ENCODE measurements at regions not wholly inside any gene's neighbourhood (a gene's known extent, or its start where the extent isn't known, plus 50 kb on each side); places are given as distances from the start of the nearest gene placed in this dataset.
"Not testable (repeated sequence)": the region's sequence is repeated elsewhere in the genome, so short reads cannot be mapped to it uniquely, and the experiment has no call there.

DNA sequence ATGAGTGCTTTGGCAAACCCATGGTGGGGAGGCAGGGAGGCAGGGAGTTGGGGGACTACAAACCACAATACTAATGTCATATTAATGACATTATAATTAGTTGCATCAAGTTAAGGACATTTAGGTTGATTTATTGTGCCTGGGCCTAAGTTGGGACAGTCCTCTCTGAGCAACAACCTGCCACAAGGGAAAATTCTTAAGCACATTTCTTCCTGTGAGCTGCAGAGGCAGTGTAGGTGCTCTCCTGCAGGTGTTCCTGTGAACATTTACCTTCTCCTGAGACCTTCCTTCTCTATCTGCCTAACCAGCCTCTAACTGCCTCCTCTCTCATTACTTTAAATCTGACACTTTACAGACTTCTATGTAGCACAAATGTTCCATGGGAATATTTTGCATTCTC, 1830.0 kb upstream of the AGA start:
- DNase-seq (ENCODE audit: low spot score): no peak

DNA sequence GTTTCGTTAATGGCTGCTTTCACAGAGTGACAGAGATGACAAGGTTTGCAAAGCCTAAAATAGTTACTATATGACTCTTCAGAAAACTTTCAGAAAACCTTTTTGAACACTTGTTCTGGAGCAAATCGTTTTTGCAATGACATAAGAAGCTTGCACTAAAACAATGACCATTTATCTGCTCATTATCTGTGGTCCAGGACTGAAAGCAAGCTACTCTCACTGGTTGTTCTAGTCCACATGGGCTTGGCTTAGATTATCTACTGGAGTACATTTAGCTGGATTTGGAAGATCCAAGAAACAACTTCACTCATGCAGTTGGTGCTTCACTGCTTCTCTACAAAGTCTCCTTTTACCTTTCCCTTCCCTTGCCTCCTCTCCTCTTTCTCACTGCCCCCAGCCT, 1836.4 kb upstream of the AGA start:
- DNase-seq (ENCODE audit: low spot score): no peak

- no peak for DNase-seq (ENCODE audit: low spot score)
Observed at GRCh38 chr4:179285696-179286095, 1843.5 kb upstream of the AGA start.

- DNase-seq (ENCODE audit: low spot score): no peak
Observed at GRCh38 chr4:179291657-179292056, 1849.4 kb upstream of the AGA start.

DNA sequence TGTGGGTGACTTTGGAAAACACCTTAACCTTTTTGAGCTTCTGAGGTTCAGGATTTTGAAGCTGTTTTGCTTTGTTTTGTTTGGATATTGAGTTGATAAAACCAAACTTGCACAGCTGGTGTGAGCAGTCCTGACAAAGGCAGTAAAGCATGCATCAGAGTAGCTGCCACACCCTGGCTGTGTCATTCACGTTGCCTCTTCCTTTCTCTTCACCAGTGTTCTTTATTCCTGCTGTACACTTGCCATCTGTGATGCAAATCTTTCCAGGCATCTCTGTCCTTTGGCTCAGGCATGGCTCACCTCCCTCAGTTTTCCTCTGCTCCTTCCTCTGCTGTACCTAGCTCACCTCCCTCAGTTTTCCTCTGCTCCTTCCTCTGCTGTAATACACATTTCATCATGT, 1850.2 kb upstream of the AGA start:
- no peak for DNase-seq (ENCODE audit: low spot score)

- peak; percentile 30 for DNase-seq (ENCODE audit: low spot score)
Observed at GRCh38 chr4:179307297-179308136, 1865.3 kb upstream of the AGA start.

- DNase-seq (ENCODE audit: low spot score): no peak
Observed at GRCh38 chr4:179313823-179314222, 1871.6 kb upstream of the AGA start.

DNA sequence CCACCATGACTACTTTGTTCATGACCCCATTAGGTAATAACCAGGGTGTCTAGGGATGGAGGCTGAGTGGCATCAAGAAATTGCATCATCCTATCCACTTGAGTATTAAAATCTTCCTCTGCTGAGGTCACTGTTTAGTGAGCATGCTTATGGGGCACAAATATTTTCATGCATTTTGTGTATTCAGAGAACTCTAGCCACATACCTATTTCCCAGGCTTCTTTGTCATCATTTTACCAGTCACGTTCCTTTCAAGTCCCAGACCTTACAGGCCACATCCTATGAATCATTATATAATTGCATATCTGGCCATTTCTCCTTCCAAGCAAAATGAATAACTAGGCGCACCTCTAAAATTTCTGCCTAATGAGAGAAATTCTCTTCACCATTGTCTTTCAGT, 1882.9 kb upstream of the AGA start:
- DNase-seq (ENCODE audit: low spot score): no peak

DNA sequence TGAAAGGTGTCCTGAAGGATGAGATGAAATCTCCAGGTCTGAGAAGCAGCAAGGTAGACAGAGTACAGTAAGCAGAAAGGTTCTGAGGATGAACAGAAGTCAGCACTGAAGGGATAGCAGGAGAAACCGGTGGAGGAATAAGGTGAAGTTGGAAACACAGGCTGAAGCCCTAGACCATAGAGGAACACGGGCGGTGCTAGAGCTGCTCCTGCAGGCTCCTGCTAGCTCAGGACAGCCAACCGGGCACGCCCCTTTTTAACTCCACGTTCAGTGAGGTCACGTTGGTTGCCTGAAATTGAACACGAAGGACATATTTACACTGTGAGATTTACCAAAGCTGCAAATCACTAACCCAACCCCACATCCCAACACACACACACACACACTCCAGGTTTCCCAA, 1886.4 kb upstream of the AGA start:
- no peak for DNase-seq (ENCODE audit: low spot score)

DNA sequence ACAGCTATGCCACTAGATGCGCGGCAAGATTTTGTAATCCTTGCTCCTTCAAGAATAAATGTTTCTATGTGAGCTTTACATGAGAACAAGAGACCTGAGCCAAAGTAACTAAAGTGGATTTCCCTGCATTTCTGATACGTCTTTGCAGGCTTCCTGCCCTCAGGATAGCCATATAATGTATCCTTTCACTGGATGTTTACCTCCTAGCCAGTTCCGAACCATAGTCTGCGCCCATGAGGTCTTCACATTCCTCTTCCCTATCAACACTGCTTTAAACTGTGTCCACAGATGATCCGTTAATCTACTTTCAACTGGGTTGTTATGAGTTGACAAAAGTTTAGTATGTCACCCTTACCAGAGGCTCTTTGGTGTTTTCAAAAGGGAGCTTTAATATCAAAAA, 1889.1 kb upstream of the AGA start:
- no peak for DNase-seq (ENCODE audit: low spot score)

- no peak for DNase-seq (ENCODE audit: low spot score)
Observed at GRCh38 chr4:179344861-179345260, 1902.6 kb upstream of the AGA start.

DNA sequence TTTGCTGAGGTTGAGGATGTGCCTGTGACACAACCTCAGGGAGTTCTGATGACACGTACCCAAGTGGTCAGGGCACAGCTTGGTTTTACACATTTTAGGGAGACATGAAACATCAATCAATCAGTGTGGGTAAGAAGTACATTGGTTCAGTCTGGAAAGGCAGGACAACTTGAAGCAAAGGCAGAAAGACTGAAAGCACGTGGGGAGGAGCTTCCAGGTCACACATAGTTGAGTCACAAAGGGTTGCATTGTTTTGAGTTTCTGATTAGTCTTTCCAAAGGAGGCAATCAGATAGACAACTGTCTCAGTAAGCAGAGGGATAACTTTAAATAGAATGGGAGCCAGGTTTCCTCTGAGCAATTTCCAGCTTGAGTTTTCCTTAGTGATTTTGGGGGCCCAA, 1910.0 kb upstream of the AGA start:
- DNase-seq (ENCODE audit: low spot score): no peak

DNA sequence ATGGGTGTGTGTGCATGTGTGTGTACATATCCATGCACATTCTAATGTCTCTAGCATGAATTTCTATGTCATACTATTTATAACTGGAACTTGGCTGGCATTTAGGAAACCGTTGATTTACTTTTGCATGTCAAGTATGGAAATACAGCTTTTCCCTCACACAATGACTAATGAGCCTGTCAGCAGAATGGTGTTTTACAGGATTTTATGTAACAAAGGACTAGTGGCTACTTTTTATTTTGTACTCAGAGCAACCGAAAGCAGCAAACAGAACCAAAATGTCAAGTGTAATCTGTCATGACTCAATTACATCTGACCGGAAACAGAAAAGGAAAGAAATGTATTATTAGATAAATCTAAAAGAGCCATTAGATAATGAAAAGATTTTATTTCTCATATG, 1911.5 kb upstream of the AGA start:
- DNase-seq (ENCODE audit: low spot score): no peak

- DNase-seq (ENCODE audit: low spot score): no peak
Observed at GRCh38 chr4:179361978-179362486, 1919.8 kb upstream of the AGA start.

- DNase-seq (ENCODE audit: low spot score): not testable (repeated sequence)
Observed at GRCh38 chr4:179365932-179366331, 1923.7 kb upstream of the AGA start.

DNA sequence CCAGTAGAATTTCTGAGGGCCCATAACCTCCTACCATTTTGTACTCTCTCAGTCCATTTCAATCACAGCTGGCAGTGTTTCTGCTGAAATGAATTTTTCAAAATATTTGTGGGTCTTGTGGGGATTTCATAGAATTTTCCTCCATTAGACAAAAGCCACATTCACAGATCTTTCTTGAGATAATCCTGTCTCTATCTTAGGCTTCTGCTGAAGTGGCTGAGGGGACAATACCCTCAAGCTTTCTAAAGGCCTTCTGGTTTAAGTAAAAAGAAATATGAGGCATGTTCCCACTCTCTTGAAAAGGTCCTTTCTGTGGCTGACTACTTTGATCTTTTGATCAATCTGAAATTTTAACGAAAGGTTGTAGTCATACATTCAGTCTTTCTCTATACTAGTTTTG, 1930.0 kb upstream of the AGA start:
- no peak for DNase-seq (ENCODE audit: low spot score)

GRCh38 chr4:179372746-179373145, 1930.5 kb upstream of the AGA start:
- no peak for DNase-seq (ENCODE audit: low spot score)

DNA sequence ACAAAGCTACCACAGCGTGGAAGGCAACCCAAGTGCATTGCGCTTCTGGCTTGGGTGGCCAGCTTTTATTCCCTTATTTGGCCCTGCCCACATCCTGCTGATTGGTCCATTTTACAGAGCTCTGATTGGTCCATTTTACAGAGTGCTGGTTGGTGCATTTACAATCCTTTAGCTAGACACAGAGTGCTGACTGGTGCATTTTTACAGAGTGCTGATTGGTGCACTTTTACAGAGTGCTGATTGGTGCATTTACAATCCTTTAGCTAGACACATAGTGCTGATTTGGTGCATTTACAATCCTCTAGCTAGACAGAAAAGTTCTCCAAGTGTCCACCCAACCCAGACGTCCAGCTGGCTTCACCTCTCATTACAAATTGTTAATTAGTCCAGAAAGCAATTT, 1936.6 kb upstream of the AGA start:
- not testable (repeated sequence) for DNase-seq (ENCODE audit: low spot score)

DNA sequence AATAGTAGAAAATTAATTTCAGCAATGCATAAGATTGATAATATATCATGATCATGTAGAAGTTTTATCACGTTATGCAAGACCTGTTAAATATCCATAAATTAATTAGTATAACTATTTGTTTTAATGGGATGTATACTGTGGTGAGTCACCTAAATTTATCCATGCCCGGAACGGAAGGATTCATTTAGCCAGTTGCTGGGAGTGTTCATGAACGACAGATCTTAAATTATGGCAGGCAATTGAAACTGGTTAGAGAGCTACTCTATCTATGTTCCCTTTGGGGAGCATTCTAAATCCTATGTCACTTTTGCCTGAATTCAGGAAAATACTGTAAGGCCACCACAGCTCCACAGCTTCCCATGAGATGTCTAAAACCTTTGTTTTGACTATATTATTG, 1950.5 kb upstream of the AGA start:
- DNase-seq (ENCODE audit: low spot score): no peak

DNA sequence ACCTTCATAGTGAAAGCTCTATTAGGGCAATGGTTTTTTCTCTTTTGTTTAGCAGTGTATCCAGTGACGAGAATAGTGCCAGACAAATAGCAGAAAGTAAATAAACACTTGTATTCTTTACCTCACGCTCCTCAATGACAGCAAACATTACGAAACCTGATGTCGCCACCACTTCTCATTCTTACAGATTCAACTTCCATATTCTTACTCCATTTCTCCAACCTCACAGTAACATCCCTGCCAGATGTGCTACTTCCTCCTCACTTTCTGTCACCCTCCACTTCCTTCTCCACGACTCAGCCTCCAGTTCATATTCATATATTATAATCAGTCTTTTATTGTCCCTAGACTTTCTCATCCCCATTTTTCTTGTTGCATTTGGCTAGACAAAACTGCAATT, 1956.2 kb upstream of the AGA start:
- no peak for DNase-seq (ENCODE audit: low spot score)

DNA sequence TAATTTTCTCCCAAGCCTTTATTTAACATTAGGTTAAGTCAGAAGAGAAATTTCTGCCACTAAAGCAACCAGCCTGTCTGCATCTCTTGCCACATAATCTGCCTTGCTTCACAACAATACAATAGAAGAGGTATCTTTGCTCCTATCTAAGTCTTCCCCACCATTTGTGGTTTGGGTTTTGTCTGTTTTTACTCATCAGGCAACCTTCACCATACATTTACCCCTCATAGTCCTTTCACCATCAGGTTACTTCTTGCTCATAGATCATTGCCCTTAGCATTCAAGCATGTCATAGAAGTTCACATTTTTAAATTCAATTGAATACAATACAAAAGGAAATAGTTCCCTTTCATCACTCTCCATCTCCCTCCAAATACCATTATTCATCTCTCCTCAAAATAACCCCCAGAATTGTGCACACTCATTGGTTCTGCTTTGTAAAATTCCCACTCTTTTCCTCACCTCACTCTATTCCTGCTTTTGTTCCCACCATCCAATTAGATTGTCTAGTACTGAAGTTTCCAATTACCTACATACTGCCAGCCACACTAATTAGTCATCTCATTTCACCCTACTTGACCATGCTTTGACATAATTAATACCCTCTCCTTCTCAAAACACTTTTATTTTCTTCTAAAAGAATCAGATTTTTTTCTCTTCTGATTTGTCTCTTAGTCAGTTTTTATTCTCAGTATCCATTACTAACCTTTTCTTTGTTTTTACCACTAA, 1957.0 kb upstream of the AGA start:
- DNase-seq (ENCODE audit: low spot score): no peak

- DNase-seq (ENCODE audit: low spot score): peak; percentile 44
Observed at GRCh38 chr4:179415037-179415846, 1973.0 kb upstream of the AGA start.

GRCh38 chr4:179415847-179416223, 1973.6 kb upstream of the AGA start:
- DNase-seq (ENCODE audit: low spot score): peak; percentile 8

Data from kidney tubule cell (primary cell).